ENCODE measurements at regions not wholly inside any gene's neighbourhood (a gene's known extent, or its start where the extent isn't known, plus 50 kb on each side); places are given as distances from the start of the nearest gene placed in this dataset.

DNA sequence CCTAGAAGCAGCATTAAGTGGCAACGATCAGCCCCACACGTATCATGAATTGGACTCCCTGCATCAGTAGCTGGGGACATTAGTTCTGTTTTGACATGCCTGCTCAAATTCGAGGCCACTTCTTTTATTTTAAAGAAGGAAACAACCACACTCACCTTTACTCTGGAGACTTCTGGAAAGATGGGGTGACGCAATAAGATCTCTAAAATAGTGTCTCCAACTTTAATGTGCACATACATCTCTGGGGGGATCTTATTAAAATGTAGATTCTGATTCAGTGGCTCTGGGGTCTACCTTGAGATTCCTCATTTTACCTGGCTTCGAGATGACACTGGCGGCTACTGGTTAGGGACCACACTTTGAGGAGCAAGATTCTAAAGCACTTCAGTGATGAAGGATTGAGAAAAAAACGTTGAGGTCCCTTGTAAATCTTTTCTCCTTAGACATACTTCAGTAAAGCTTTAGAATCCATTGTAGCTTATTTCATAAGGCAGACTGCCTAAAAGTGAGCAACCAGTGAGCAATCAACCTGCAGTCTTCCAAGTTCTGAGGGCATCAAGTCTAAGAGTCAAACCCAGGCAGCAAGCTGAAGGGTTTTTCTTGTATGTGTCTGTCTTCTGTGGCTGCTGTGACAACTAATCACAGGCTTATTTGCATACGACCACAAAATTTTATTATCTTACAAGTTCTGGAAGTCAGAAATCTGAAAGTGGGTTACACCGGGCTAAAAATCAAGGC lies 718.6 kb upstream of the TBX3 start:
- POLR2A ChIA-PET, result no interaction called here

More for the DNA sequence above, 718.6 kb upstream of the TBX3 start:
- intact Hi-C loops (cut with micrococcal nuclease) (no loop called here), dilution Hi-C loops (cut with MboI; ENCODE audit: extremely low pct_ligation_motif_present, low sequenced_read_pairs) (no loop called here)
- TF ChIP-seq GATA2 (IDR thresholded peaks at IDR 0.05; ENCODE audit: insufficient read depth, insufficient read length, low read depth, low read length) (no peak), JUN (IDR thresholded peaks at IDR 0.05; ENCODE audit: borderline replicate concordance, insufficient read depth, insufficient read length, low read depth) (no peak), POLR2A (IDR thresholded peaks at IDR 0.05; ENCODE audit: low read depth, low read length) (no peak), POLR2AphosphoS5 (IDR thresholded peaks at IDR 0.05; ENCODE audit: insufficient read depth, low read depth, low read length) (no peak), EZH2 (IDR thresholded peaks at IDR 0.05; ENCODE audit: borderline replicate concordance, low read depth, low read length, severe bottlenecking) (no peak), FOS (IDR thresholded peaks at IDR 0.05; ENCODE audit: borderline replicate concordance, insufficient read depth, low read length) (no peak), MYC (IDR thresholded peaks at IDR 0.05; ENCODE audit: low read depth, low read length) (no peak)
- TF ChIP-seq, protein P1, sequence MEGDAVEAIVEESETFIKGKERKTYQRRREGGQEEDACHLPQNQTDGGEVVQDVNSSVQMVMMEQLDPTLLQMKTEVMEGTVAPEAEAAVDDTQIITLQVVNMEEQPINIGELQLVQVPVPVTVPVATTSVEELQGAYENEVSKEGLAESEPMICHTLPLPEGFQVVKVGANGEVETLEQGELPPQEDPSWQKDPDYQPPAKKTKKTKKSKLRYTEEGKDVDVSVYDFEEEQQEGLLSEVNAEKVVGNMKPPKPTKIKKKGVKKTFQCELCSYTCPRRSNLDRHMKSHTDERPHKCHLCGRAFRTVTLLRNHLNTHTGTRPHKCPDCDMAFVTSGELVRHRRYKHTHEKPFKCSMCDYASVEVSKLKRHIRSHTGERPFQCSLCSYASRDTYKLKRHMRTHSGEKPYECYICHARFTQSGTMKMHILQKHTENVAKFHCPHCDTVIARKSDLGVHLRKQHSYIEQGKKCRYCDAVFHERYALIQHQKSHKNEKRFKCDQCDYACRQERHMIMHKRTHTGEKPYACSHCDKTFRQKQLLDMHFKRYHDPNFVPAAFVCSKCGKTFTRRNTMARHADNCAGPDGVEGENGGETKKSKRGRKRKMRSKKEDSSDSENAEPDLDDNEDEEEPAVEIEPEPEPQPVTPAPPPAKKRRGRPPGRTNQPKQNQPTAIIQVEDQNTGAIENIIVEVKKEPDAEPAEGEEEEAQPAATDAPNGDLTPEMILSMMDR (IDR thresholded peaks at IDR 0.05; ENCODE audit: extremely low read depth in 1 of 2, insufficient read depth in 1 of 2, low read depth in 1 of 2, low read length in 2 of 2), result no peak
- TF ChIP-seq, protein P2, sequence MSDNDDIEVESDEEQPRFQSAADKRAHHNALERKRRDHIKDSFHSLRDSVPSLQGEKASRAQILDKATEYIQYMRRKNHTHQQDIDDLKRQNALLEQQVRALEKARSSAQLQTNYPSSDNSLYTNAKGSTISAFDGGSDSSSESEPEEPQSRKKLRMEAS (IDR thresholded peaks at IDR 0.05; ENCODE audit: insufficient read depth, insufficient read length), result no peak
- Histone ChIP-seq H3K4me1 (ENCODE audit: control insufficient read depth, extremely low read depth, insufficient read depth, low read length) (no peaks in the 10 kb centered on the region), H3K27me3 (ENCODE audit: control insufficient read depth in 2 of 2, insufficient read depth in 2 of 2, low read length in 2 of 2) (no peaks in the 10 kb centered on the region), H3K9me3 (replicated peaks; ENCODE audit: control insufficient read depth, insufficient read depth, low read length) (no peaks in the 10 kb centered on the region), H3K4me2 (ENCODE audit: insufficient read depth, low read length) (no peak overlapping the region), H4K20me1 (replicated peaks; ENCODE audit: control insufficient read depth, extremely low read depth, insufficient read depth, low read length) (no peaks in the 10 kb centered on the region), H3K79me2 (ENCODE audit: control insufficient read depth, insufficient read depth, low read length) (no peaks in the 10 kb centered on the region), H3K36me3 (ENCODE audit: control insufficient read depth in 2 of 2, extremely low read depth in 1 of 2, insufficient read depth in 2 of 2, low read length in 2 of 2) (no peaks in the 10 kb centered on the region), H3K27ac (ENCODE audit: insufficient read depth, low read depth, low read length) (no peak overlapping the region), H3K9ac (replicated peaks; ENCODE audit: extremely low read depth, insufficient read depth, low read length) (no peak overlapping the region), H3K4me3 (replicated peaks in 1 of 3; ENCODE audit: insufficient read depth in 1 of 3, low read depth in 1 of 3, low read length in 3 of 3) (no peak overlapping the region), H3K9me1 (replicated peaks; ENCODE audit: control insufficient read depth, extremely low read depth, insufficient read depth, low read length) (no peaks in the 10 kb centered on the region), H2AFZ (ENCODE audit: low read depth, low read length) (no peak overlapping the region)
- no TSS peak for BruUV-seq (replicated peaks)
- no peak for DNase-seq (ENCODE audit: low read depth, low spot score)
- FAIRE-seq, result no peak
- CTCF ChIA-PET, result no interaction called here

Data from endothelial cell of umbilical vein (primary cell).